ENCODE measurements at regions not wholly inside any gene's neighbourhood (a gene's known extent, or its start where the extent isn't known, plus 50 kb on each side); places are given as distances from the start of the nearest gene placed in this dataset.
A peak's percentile ranks its signal among the peaks of the same experiment; 100 is the strongest.

GRCh38 chr4:16353165-16353564 lies 126.9 kb upstream of the TAPT1 start:
- Mint-ChIP-seq H3K4me3 (no peak overlapping the region), H3K4me1 (peaks cover 43% of the 10 kb centered on the region), H3K27ac (no peak overlapping the region), H3K9me3 (no peaks in the 10 kb centered on the region), H3K36me3 (ENCODE audit: low read depth) (no peaks in the 10 kb centered on the region), H3K27me3 (ENCODE audit: insufficient read depth) (no peaks in the 10 kb centered on the region)
- no peak for DNase-seq
- no peak overlapping the region for H3K27ac ChIP-seq (ENCODE audit: low read depth, low read length)
- no peaks in the 10 kb centered on the region for H3K27me3 ChIP-seq (ENCODE audit: control insufficient read depth, insufficient read depth, low read length, poor library complexity, severe bottlenecking)
- TF ChIP-seq CTCF (conservative IDR thresholded peaks at IDR 0.05): no peak
- H3K36me3 ChIP-seq (ENCODE audit: control insufficient read depth, insufficient read depth, low read length): no peaks in the 10 kb centered on the region
- WGBS, 2 experiments (ENCODE audit: insufficient coverage in 1 of 2, insufficient read length in 1 of 2): 93 to 95% methylated on average over 4 to 5 of the region's 5 CpGs
- no peak overlapping the region for H3K9ac ChIP-seq (ENCODE audit: extremely low read depth, low read length, poor library complexity, severe bottlenecking)
- no peaks in the 10 kb centered on the region for H3K9me3 ChIP-seq (ENCODE audit: control insufficient read depth, low read length)
- H3K4me3 ChIP-seq (ENCODE audit: low read length): no peak overlapping the region
- no peaks in the 10 kb centered on the region for H3K4me1 ChIP-seq (ENCODE audit: control insufficient read depth, insufficient read depth, low read length)

GRCh38 chr4:16351161-16351560 lies 124.9 kb upstream of the TAPT1 start:
- H3K9ac ChIP-seq (ENCODE audit: extremely low read depth, low read length, poor library complexity, severe bottlenecking): no peak overlapping the region
- no peaks in the 10 kb centered on the region for H3K27me3 ChIP-seq (ENCODE audit: control insufficient read depth, insufficient read depth, low read length, poor library complexity, severe bottlenecking)
- no peak for TF ChIP-seq CTCF (conservative IDR thresholded peaks at IDR 0.05)
- H3K27me3 Mint-ChIP-seq (ENCODE audit: insufficient read depth): no peaks in the 10 kb centered on the region
- 70 to 78% methylated on average over 8 of the region's 8 CpGs for WGBS, 2 experiments (ENCODE audit: insufficient coverage in 1 of 2, insufficient read length in 1 of 2)
- DNase-seq: no peak
- no peaks in the 10 kb centered on the region for H3K4me1 ChIP-seq (ENCODE audit: control insufficient read depth, insufficient read depth, low read length)
- H3K4me3 Mint-ChIP-seq: peak overlapping the region; percentile 4
- peak overlapping the region; percentile 22 for H3K27ac Mint-ChIP-seq
- no peaks in the 10 kb centered on the region for H3K36me3 Mint-ChIP-seq (ENCODE audit: low read depth)
- no peak overlapping the region for H3K27ac ChIP-seq (ENCODE audit: low read depth, low read length)
- H3K4me1 Mint-ChIP-seq: peaks cover 45% of the 10 kb centered on the region
- H3K4me3 ChIP-seq (ENCODE audit: low read length): peak overlapping the region; percentile 62
- no peaks in the 10 kb centered on the region for H3K36me3 ChIP-seq (ENCODE audit: control insufficient read depth, insufficient read depth, low read length)
- no peaks in the 10 kb centered on the region for H3K9me3 Mint-ChIP-seq
- no peaks in the 10 kb centered on the region for H3K9me3 ChIP-seq (ENCODE audit: control insufficient read depth, low read length)

- no peak overlapping the region for H3K9ac ChIP-seq (ENCODE audit: extremely low read depth, low read length, poor library complexity, severe bottlenecking)
- Mint-ChIP-seq H3K4me1 (peaks cover 15% of the 10 kb centered on the region), H3K27me3 (ENCODE audit: insufficient read depth) (peaks cover 6% of the 10 kb centered on the region), H3K27ac (no peak overlapping the region), H3K36me3 (ENCODE audit: low read depth) (peaks cover 3% of the 10 kb centered on the region), H3K9me3 (peaks cover 9% of the 10 kb centered on the region), H3K4me3 (no peak overlapping the region)
- no peak for DNase-seq
- H3K36me3 ChIP-seq (ENCODE audit: control insufficient read depth, insufficient read depth, low read length): no peaks in the 10 kb centered on the region
- WGBS, 2 experiments (ENCODE audit: insufficient coverage in 1 of 2, insufficient read length in 1 of 2): 86 to 100% methylated on average over 1 of the region's 1 CpG
- no peaks in the 10 kb centered on the region for H3K9me3 ChIP-seq (ENCODE audit: control insufficient read depth, low read length)
- H3K27me3 ChIP-seq (ENCODE audit: control insufficient read depth, insufficient read depth, low read length, poor library complexity, severe bottlenecking): no peaks in the 10 kb centered on the region
- H3K4me3 ChIP-seq (ENCODE audit: low read length): no peak overlapping the region
- no peak for TF ChIP-seq CTCF (conservative IDR thresholded peaks at IDR 0.05)
- H3K27ac ChIP-seq (ENCODE audit: low read depth, low read length): no peak overlapping the region
- no peaks in the 10 kb centered on the region for H3K4me1 ChIP-seq (ENCODE audit: control insufficient read depth, insufficient read depth, low read length)
Observed at GRCh38 chr4:16344853-16345252, 118.6 kb upstream of the TAPT1 start.

Data from endodermal cell (in vitro differentiated cells).